ENCODE measurements at regions not wholly inside any gene's neighbourhood (a gene's known extent, or its start where the extent isn't known, plus 50 kb on each side); places are given as distances from the start of the nearest gene placed in this dataset.

DNA sequence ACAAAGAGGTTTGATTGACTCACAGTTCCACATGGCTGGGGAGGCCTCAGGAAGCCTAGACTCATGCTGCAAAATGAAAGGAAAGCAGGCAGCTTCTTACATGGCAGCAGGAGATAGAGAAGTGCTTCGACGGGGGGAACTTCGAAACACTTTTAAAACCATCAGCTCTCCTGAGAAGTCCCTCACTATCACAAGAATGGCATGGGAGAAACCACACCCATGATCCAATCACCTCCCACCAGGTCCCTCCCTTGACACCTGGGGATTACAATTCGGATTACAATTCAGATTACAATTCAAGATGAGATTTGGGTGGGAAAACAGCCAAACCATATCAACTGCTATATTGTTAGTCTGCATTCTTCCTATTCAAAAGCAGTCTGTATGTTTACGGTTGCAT, 322.3 kb upstream of the ISL1 start (continued):
- TF ChIP-seq BRCA1 (IDR thresholded peaks at IDR 0.05; ENCODE audit: low read depth, low read length) (no peak), EP300 (IDR thresholded peaks at IDR 0.05; ENCODE audit: borderline replicate concordance in 1 of 2, low read depth in 2 of 2, low read length in 2 of 2) (no peak), BACH1 (IDR thresholded peaks at IDR 0.05; ENCODE audit: low read length) (no peak), HDAC2 (IDR thresholded peaks at IDR 0.05; ENCODE audit: borderline replicate concordance in 1 of 2, low read depth in 2 of 2, low read length in 2 of 2) (no peak), CBX5 (IDR thresholded peaks at IDR 0.05; ENCODE audit: low read depth, low read length) (no peak)

Measured in H1 (cell line).